GM12891 (cell line): ENCODE measurements at regions not wholly inside any gene's neighbourhood (a gene's known extent, or its start where the extent isn't known, plus 50 kb on each side); places are given as distances from the start of the nearest gene placed in this dataset.

ENCODE experiments used
- PAX5 ChIP-seq: IDR thresholded peaks from 2 replicates; pipeline ENCODE4 v1.6.1; 2011; ENCODE audit warnings: low read length, moderate library complexity, mild to moderate bottlenecking; ENCODE audit not compliant: insufficient read depth, severe bottlenecking
- POLR2A ChIP-seq: IDR thresholded peaks from 2 replicates; pipeline ENCODE4 v1.6.1; 2011; ENCODE audit warnings: low read depth, low read length, control low read depth
- POLR2AphosphoS5 ChIP-seq: IDR thresholded peaks from 2 replicates; pipeline ENCODE4 v1.6.1; 2011; ENCODE audit warnings: low read depth, low read length, control low read depth
- POU2F2 ChIP-seq: IDR thresholded peaks from 2 replicates; pipeline ENCODE4 v1.6.1; 2011; ENCODE audit warnings: low read depth, mild to moderate bottlenecking, control low read depth, low read length, moderate library complexity
- SPI1 ChIP-seq: IDR thresholded peaks from 2 replicates; pipeline ENCODE4 v1.6.1; 2011; ENCODE audit warnings: low read depth, low read length, control low read depth
- TAF1 ChIP-seq: IDR thresholded peaks from 2 replicates; pipeline ENCODE4 v1.6.1; 2011; ENCODE audit warnings: low read depth, low read length, control low read depth

- TF ChIP-seq POLR2A (no peak), TAF1 (no peak), PAX5 (no peak), POLR2AphosphoS5 (no peak), SPI1 (no peak), POU2F2 (no peak)
These were observed 459.3 kb downstream of the GALR1 start for GRCh38 chr18:77708826-77709506.
